ENCODE measurements at regions not wholly inside any gene's neighbourhood (a gene's known extent, or its start where the extent isn't known, plus 50 kb on each side); places are given as distances from the start of the nearest gene placed in this dataset.

GRCh38 chr1:232558954-232559353 is 71.0 kb downstream of the SIPA1L2 start:
- Histone ChIP-seq H3K4me1 (peaks cover 12% of the 10 kb centered on the region), H3K27me3 (no peaks in the 10 kb centered on the region), H3K9me3 (no peaks in the 10 kb centered on the region), H3K27ac (no peak overlapping the region), H3K4me3 (no peak overlapping the region), H3K36me3 (no peaks in the 10 kb centered on the region)
- intact Hi-C loops (cut with DNase I) = no loop called here
- TF ChIP-seq POLR2A (IDR thresholded peaks at IDR 0.05) (no peak), CTCF (IDR thresholded peaks at IDR 0.05) (no peak), POLR2AphosphoS5 (IDR thresholded peaks at IDR 0.05; ENCODE audit: insufficient read depth in 1 of 2, low read depth in 1 of 2) (no peak)
- DNase-seq (ENCODE audit: extremely low spot score in 2 of 2) = no peak

- TF ChIP-seq CTCF (IDR thresholded peaks at IDR 0.05) (no peak), POLR2AphosphoS5 (IDR thresholded peaks at IDR 0.05; ENCODE audit: insufficient read depth in 1 of 2, low read depth in 1 of 2) (no peak), POLR2A (IDR thresholded peaks at IDR 0.05) (no peak)
- Histone ChIP-seq H3K27me3 (no peaks in the 10 kb centered on the region), H3K4me1 (peaks cover 24% of the 10 kb centered on the region), H3K36me3 (no peaks in the 10 kb centered on the region), H3K4me3 (no peak overlapping the region), H3K9me3 (no peaks in the 10 kb centered on the region), H3K27ac (no peak overlapping the region)
- DNase-seq (ENCODE audit: extremely low spot score in 2 of 2) = no peak
- intact Hi-C loops (cut with DNase I) = no loop called here
These were observed 72.3 kb downstream of the SIPA1L2 start for GRCh38 chr1:232557502-232558191.

- no peak for TF ChIP-seq POLR2A (IDR thresholded peaks at IDR 0.05)
- TF ChIP-seq CTCF (IDR thresholded peaks at IDR 0.05) = no peak
- TF ChIP-seq POLR2AphosphoS5 (IDR thresholded peaks at IDR 0.05; ENCODE audit: insufficient read depth in 1 of 2, low read depth in 1 of 2) = no peak
- no peaks in the 10 kb centered on the region for H3K9me3 ChIP-seq
- no peak for DNase-seq (ENCODE audit: extremely low spot score in 2 of 2)
- H3K4me1 ChIP-seq = peaks cover 24% of the 10 kb centered on the region
- no peaks in the 10 kb centered on the region for H3K36me3 ChIP-seq
- intact Hi-C loops (cut with DNase I) = no loop called here
- no peak overlapping the region for H3K4me3 ChIP-seq
- no peaks in the 10 kb centered on the region for H3K27me3 ChIP-seq
- H3K27ac ChIP-seq = no peak overlapping the region
These were observed 72.8 kb downstream of the SIPA1L2 start for GRCh38 chr1:232557096-232557495.

GRCh38 chr1:232556351-232556750 is 73.6 kb downstream of the SIPA1L2 start:
- no peak for DNase-seq (ENCODE audit: extremely low spot score in 2 of 2)
- no peak overlapping the region for H3K4me3 ChIP-seq
- intact Hi-C loops (cut with DNase I) = no loop called here
- H3K36me3 ChIP-seq = no peaks in the 10 kb centered on the region
- no peak for TF ChIP-seq POLR2A (IDR thresholded peaks at IDR 0.05)
- no peak for TF ChIP-seq CTCF (IDR thresholded peaks at IDR 0.05)
- TF ChIP-seq POLR2AphosphoS5 (IDR thresholded peaks at IDR 0.05; ENCODE audit: insufficient read depth in 1 of 2, low read depth in 1 of 2) = no peak
- no peaks in the 10 kb centered on the region for H3K27me3 ChIP-seq
- H3K4me1 ChIP-seq = peaks cover 24% of the 10 kb centered on the region
- H3K27ac ChIP-seq = no peak overlapping the region
- H3K9me3 ChIP-seq = no peaks in the 10 kb centered on the region

- H3K4me1 ChIP-seq = peaks cover 24% of the 10 kb centered on the region
- no peak for DNase-seq (ENCODE audit: extremely low spot score in 2 of 2)
These were observed 74.3 kb downstream of the SIPA1L2 start for GRCh38 chr1:232555494-232556210.

More at GRCh38 chr1:232555494-232556210, 74.3 kb downstream of the SIPA1L2 start:
- intact Hi-C loops (cut with DNase I) = no loop called here
- Histone ChIP-seq H3K36me3 (no peaks in the 10 kb centered on the region), H3K9me3 (no peaks in the 10 kb centered on the region), H3K27me3 (no peaks in the 10 kb centered on the region), H3K4me3 (no peak overlapping the region), H3K27ac (no peak overlapping the region)
- TF ChIP-seq POLR2A (IDR thresholded peaks at IDR 0.05) (no peak), POLR2AphosphoS5 (IDR thresholded peaks at IDR 0.05; ENCODE audit: insufficient read depth in 1 of 2, low read depth in 1 of 2) (no peak), CTCF (IDR thresholded peaks at IDR 0.05) (no peak)

All from vagina (tissue), 2 donors.